ENCODE measurements at regions not wholly inside any gene's neighbourhood (a gene's known extent, or its start where the extent isn't known, plus 50 kb on each side); places are given as distances from the start of the nearest gene placed in this dataset.

DNA sequence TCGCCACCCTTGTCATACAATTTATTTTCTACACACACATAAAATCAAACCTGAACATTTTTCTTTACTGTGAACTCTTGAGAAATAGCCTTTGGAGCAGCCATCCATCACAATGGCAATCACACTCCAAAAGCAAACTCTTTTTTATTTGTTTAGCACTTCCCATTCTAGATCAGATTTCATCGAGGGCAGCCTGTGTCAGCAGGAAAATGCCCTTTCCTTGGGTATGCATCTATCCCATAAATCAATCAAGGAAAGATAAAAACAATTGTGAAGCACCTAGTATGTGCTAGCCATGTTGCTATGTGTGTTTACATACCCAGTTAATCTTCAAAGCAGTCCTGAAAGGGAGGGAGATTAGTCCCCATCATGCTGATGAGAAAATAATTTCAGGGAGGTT, 484.1 kb upstream of the USP24 start (continued):
- no peak for TF ChIP-seq ESRRA (IDR thresholded peaks at IDR 0.05; ENCODE audit: low read length)
- TF ChIP-seq E2F4 (IDR thresholded peaks at IDR 0.05; ENCODE audit: low read depth, low read length): no peak
- no peak for TF ChIP-seq ATF7 (IDR thresholded peaks at IDR 0.05; ENCODE audit: low read depth)
- no peak for TF ChIP-seq RAD51 (IDR thresholded peaks at IDR 0.05)
- TF ChIP-seq, protein P1, sequence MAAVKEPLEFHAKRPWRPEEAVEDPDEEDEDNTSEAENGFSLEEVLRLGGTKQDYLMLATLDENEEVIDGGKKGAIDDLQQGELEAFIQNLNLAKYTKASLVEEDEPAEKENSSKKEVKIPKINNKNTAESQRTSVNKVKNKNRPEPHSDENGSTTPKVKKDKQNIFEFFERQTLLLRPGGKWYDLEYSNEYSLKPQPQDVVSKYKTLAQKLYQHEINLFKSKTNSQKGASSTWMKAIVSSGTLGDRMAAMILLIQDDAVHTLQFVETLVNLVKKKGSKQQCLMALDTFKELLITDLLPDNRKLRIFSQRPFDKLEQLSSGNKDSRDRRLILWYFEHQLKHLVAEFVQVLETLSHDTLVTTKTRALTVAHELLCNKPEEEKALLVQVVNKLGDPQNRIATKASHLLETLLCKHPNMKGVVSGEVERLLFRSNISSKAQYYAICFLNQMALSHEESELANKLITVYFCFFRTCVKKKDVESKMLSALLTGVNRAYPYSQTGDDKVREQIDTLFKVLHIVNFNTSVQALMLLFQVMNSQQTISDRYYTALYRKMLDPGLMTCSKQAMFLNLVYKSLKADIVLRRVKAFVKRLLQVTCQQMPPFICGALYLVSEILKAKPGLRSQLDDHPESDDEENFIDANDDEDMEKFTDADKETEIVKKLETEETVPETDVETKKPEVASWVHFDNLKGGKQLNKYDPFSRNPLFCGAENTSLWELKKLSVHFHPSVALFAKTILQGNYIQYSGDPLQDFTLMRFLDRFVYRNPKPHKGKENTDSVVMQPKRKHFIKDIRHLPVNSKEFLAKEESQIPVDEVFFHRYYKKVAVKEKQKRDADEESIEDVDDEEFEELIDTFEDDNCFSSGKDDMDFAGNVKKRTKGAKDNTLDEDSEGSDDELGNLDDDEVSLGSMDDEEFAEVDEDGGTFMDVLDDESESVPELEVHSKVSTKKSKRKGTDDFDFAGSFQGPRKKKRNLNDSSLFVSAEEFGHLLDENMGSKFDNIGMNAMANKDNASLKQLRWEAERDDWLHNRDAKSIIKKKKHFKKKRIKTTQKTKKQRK (IDR thresholded peaks at IDR 0.05; ENCODE audit: low read depth, low read length): no peak
- TF ChIP-seq SMARCA5 (IDR thresholded peaks at IDR 0.05): no peak
- TF ChIP-seq KLF5 (IDR thresholded peaks at IDR 0.05; ENCODE audit: partially characterized antibody): no peak
- no peak for TF ChIP-seq EP300 (IDR thresholded peaks at IDR 0.05; ENCODE audit: borderline replicate concordance in 1 of 2, control insufficient read depth in 1 of 2, low read depth in 2 of 2, low read length in 2 of 2)

DNA sequence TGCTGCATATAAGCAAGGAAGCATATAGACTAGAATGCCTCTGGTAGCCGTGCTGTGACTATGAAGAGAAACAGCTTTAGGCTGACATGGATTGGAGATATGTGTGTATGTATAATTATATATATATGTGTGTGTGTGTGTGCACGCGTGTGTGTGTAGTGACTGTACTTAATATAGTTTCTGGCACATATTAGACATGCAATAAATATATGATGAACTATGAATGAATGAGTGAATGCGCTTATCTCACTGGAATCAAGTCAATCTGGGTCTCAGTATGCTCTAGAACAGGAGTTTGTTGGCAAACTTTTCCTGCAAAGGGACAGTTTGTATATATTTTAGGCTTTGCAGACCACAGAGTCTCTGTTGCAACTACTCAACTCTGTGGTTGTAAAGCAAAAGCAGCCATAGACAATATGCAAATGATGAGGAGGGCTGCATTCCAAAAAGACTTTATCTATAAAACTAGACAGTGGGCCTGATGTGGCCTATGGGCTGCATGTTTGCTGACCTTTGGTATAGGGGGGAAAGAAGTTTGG, 482.9 kb upstream of the USP24 start:
- Histone ChIP-seq H3K4me2 (ENCODE audit: control insufficient read depth, insufficient read depth) (no peak overlapping the region), H3K79me2 (ENCODE audit: control insufficient read depth, insufficient read depth, low read length) (no peaks in the 10 kb centered on the region), H3K27me3 (replicated peaks in 1 of 2; ENCODE audit: control insufficient read depth in 2 of 2, insufficient read depth in 2 of 2, low read length in 1 of 2) (no peaks in the 10 kb centered on the region), H4K20me1 (ENCODE audit: control insufficient read depth, insufficient read depth) (no peaks in the 10 kb centered on the region), H2AFZ (ENCODE audit: control insufficient read depth, low read depth, low read length) (no peak overlapping the region), H3K4me3 (no peak overlapping the region), H3K27ac (ENCODE audit: control insufficient read depth, insufficient read depth) (no peak overlapping the region), H3K4me1 (ENCODE audit: control insufficient read depth, insufficient read depth, low read length) (no peaks in the 10 kb centered on the region), H3K9ac (ENCODE audit: control insufficient read depth, insufficient read depth, low read length) (no peak overlapping the region), H3K36me3 (ENCODE audit: control insufficient read depth in 2 of 2, insufficient read depth in 2 of 2, low read length in 1 of 2) (no peaks in the 10 kb centered on the region), H3K9me3 (replicated peaks; ENCODE audit: control insufficient read depth, insufficient read depth, low read length) (no peaks in the 10 kb centered on the region)
- in situ Hi-C loops (cut with MboI): no loop called here
- ChIA-PET CTCF (no interaction called here), SMC1A (ENCODE audit: uncharacterized antibody, unreplicated experiment) (no interaction called here), POLR2A (no interaction called here), RAD21 (ENCODE audit: unreplicated experiment) (no interaction called here)
- no TSS peak for BruUV-seq (replicated peaks)
- FAIRE-seq (no peak), DNase-seq (ENCODE audit: low read depth, low spot score) (no peak), ATAC-seq (no peak)
- intact Hi-C loops (cut with micrococcal nuclease; ENCODE audit: unreplicated experiment): no loop called here
- 8% methylated on average over 4 of the region's 4 CpGs for WGBS (ENCODE audit: insufficient coverage, insufficient replicate concordance, low lambda C conversion rate, missing lambda C conversion rate)
- no peak for TF ChIP-seq NR2C2 (IDR thresholded peaks at IDR 0.05; ENCODE audit: borderline replicate concordance, control insufficient read depth, insufficient read length, low read depth)
- TF ChIP-seq ZSCAN29 (IDR thresholded peaks at IDR 0.05): no peak
- TF ChIP-seq, protein P2, sequence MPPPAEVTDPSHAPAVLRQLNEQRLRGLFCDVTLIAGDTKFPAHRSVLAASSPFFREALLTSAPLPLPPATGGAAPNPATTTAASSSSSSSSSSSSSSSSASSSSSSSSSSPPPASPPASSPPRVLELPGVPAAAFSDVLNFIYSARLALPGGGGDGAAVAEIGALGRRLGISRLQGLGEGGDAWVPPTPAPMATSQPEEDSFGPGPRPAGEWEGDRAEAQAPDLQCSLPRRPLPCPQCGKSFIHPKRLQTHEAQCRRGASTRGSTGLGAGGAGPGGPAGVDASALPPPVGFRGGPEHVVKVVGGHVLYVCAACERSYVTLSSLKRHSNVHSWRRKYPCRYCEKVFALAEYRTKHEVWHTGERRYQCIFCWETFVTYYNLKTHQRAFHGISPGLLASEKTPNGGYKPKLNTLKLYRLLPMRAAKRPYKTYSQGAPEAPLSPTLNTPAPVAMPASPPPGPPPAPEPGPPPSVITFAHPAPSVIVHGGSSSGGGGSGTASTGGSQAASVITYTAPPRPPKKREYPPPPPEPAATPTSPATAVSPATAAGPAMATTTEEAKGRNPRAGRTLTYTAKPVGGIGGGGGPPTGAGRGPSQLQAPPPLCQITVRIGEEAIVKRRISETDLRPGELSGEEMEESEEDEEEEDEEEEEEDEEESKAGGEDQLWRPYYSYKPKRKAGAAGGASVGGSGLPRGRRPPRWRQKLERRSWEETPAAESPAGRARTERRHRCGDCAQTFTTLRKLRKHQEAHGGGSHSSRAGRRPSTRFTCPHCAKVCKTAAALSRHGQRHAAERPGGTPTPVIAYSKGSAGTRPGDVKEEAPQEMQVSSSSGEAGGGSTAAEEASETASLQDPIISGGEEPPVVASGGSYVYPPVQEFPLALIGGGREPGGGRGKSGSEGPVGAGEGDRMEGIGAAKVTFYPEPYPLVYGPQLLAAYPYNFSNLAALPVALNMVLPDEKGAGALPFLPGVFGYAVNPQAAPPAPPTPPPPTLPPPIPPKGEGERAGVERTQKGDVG (CRISPR knock-in tag; IDR thresholded peaks at IDR 0.05): no peak
- TF ChIP-seq, protein P3, sequence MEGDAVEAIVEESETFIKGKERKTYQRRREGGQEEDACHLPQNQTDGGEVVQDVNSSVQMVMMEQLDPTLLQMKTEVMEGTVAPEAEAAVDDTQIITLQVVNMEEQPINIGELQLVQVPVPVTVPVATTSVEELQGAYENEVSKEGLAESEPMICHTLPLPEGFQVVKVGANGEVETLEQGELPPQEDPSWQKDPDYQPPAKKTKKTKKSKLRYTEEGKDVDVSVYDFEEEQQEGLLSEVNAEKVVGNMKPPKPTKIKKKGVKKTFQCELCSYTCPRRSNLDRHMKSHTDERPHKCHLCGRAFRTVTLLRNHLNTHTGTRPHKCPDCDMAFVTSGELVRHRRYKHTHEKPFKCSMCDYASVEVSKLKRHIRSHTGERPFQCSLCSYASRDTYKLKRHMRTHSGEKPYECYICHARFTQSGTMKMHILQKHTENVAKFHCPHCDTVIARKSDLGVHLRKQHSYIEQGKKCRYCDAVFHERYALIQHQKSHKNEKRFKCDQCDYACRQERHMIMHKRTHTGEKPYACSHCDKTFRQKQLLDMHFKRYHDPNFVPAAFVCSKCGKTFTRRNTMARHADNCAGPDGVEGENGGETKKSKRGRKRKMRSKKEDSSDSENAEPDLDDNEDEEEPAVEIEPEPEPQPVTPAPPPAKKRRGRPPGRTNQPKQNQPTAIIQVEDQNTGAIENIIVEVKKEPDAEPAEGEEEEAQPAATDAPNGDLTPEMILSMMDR (IDR thresholded peaks at IDR 0.05 in 2 of 3, conservative IDR thresholded peaks at IDR 0.05 in 1 of 3; ENCODE audit: control insufficient read depth in 2 of 3, extremely low read depth in 1 of 3, insufficient read depth in 1 of 3, low read depth in 3 of 3, low read length in 3 of 3): no peak
- TF ChIP-seq BACH1 (IDR thresholded peaks at IDR 0.05; ENCODE audit: borderline replicate concordance): no peak
- no peak for TF ChIP-seq CREM (IDR thresholded peaks at IDR 0.05; ENCODE audit: low read depth)
- no peak for TF ChIP-seq ZNF217 (IDR thresholded peaks at IDR 0.05)
